ENCODE measurements at regions not wholly inside any gene's neighbourhood (a gene's known extent, or its start where the extent isn't known, plus 50 kb on each side); places are given as distances from the start of the nearest gene placed in this dataset.

GRCh38 chr12:107523775-107524535 lies 161.6 kb upstream of the PWP1 start:
- Histone ChIP-seq H3K4me3 (ENCODE audit: insufficient read depth, low read length) (no peak overlapping the region), H2AFZ (ENCODE audit: low read length) (no peak overlapping the region), H3K27me3 (ENCODE audit: insufficient read depth, low read length) (no peaks in the 10 kb centered on the region), H3K79me2 (ENCODE audit: insufficient read depth, low read length) (no peaks in the 10 kb centered on the region), H4K20me1 (ENCODE audit: insufficient read depth, low read length) (no peaks in the 10 kb centered on the region), H3K9me3 (ENCODE audit: low read depth, low read length) (no peaks in the 10 kb centered on the region), H3K4me2 (ENCODE audit: insufficient read depth, low read length) (no peak overlapping the region), H3K27ac (ENCODE audit: low read depth, low read length) (no peak overlapping the region), H3K4me1 (ENCODE audit: insufficient read depth, low read length) (no peaks in the 10 kb centered on the region), H3K36me3 (ENCODE audit: insufficient read depth, low read length) (no peaks in the 10 kb centered on the region)
- no peak for DNase-seq (ENCODE audit: insufficient read length, low spot score, missing footprints)
- TF ChIP-seq CTCF (IDR thresholded peaks at IDR 0.05; ENCODE audit: extremely low read depth, low read depth, low read length) = no peak

GRCh38 chr12:107525063-107525718 lies 160.4 kb upstream of the PWP1 start:
- no peak overlapping the region for H3K4me2 ChIP-seq (ENCODE audit: insufficient read depth, low read length)
- TF ChIP-seq CTCF (IDR thresholded peaks at IDR 0.05; ENCODE audit: extremely low read depth, low read depth, low read length) = no peak

GRCh38 chr12:107525719-107526554 lies 159.7 kb upstream of the PWP1 start:
- no peak for TF ChIP-seq CTCF (IDR thresholded peaks at IDR 0.05; ENCODE audit: extremely low read depth, low read depth, low read length)
- Histone ChIP-seq H3K4me2 (ENCODE audit: insufficient read depth, low read length) (no peak overlapping the region), H4K20me1 (ENCODE audit: insufficient read depth, low read length) (no peaks in the 10 kb centered on the region), H3K4me1 (ENCODE audit: insufficient read depth, low read length) (no peaks in the 10 kb centered on the region), H3K79me2 (ENCODE audit: insufficient read depth, low read length) (no peaks in the 10 kb centered on the region), H3K9me3 (ENCODE audit: low read depth, low read length) (no peaks in the 10 kb centered on the region), H3K36me3 (ENCODE audit: insufficient read depth, low read length) (no peaks in the 10 kb centered on the region), H3K4me3 (ENCODE audit: insufficient read depth, low read length) (no peak overlapping the region), H3K27me3 (ENCODE audit: insufficient read depth, low read length) (no peaks in the 10 kb centered on the region), H2AFZ (ENCODE audit: low read length) (no peak overlapping the region), H3K27ac (ENCODE audit: low read depth, low read length) (no peak overlapping the region)
- no peak for DNase-seq (ENCODE audit: insufficient read length, low spot score, missing footprints)

More at GRCh38 chr12:107525063-107525718, 160.4 kb upstream of the PWP1 start:
- H2AFZ ChIP-seq (ENCODE audit: low read length) = no peak overlapping the region
- no peaks in the 10 kb centered on the region for H3K27me3 ChIP-seq (ENCODE audit: insufficient read depth, low read length)
- no peaks in the 10 kb centered on the region for H3K79me2 ChIP-seq (ENCODE audit: insufficient read depth, low read length)
- H3K9me3 ChIP-seq (ENCODE audit: low read depth, low read length) = no peaks in the 10 kb centered on the region
- no peaks in the 10 kb centered on the region for H3K36me3 ChIP-seq (ENCODE audit: insufficient read depth, low read length)
- no peak for DNase-seq (ENCODE audit: insufficient read length, low spot score, missing footprints)
- no peaks in the 10 kb centered on the region for H4K20me1 ChIP-seq (ENCODE audit: insufficient read depth, low read length)
- H3K4me3 ChIP-seq (ENCODE audit: insufficient read depth, low read length) = no peak overlapping the region
- no peaks in the 10 kb centered on the region for H3K4me1 ChIP-seq (ENCODE audit: insufficient read depth, low read length)
- no peak overlapping the region for H3K27ac ChIP-seq (ENCODE audit: low read depth, low read length)
